HCT116 (cell line): ENCODE measurements at regions not wholly inside any gene's neighbourhood (a gene's known extent, or its start where the extent isn't known, plus 50 kb on each side); places are given as distances from the start of the nearest gene placed in this dataset.

Experiments used
- CBX3 ChIP-seq: IDR thresholded peaks from 2 replicates; pipeline ENCODE4 v1.6.1; 2012; ENCODE audit warnings: low read depth
- CTCF ChIP-seq, 3 experiments: fragments of 200-600 bp in 1 of 3; sonication (generic) in 1 of 3; IDR thresholded peaks in 2 of 3; conservative IDR thresholded peaks in 1 of 3; 2 replicates each; pipeline ENCODE4 v1.5.1; 2012 to 2017; ENCODE audit warnings: low read depth in 2 of 3, low read length in 2 of 3, antibody characterized with exemption in 1 of 3, borderline replicate concordance in 1 of 3, control low read depth in 1 of 3, mild to moderate bottlenecking in 1 of 3, mixed read lengths in 1 of 3, mixed run types in 1 of 3, moderate library complexity in 1 of 3; ENCODE audit not compliant: insufficient read depth in 1 of 3
- EZH2 ChIP-seq: fragments of 200-600 bp; sonication (generic); IDR thresholded peaks from 2 replicates; pipeline ENCODE4 v1.6.1; 2017; ENCODE audit warnings: antibody characterized with exemption, mixed run types
- EZH2phosphoT487 ChIP-seq: fragments of 200-600 bp; IDR thresholded peaks from 2 replicates; pipeline ENCODE4 v1.6.1; 2018; ENCODE audit warnings: antibody characterized with exemption, borderline replicate concordance
- POLR2A ChIP-seq: IDR thresholded peaks from 2 replicates; pipeline ENCODE4 v1.7.0; 2011; ENCODE audit warnings: borderline replicate concordance; ENCODE audit not compliant: insufficient read depth, insufficient read length; ENCODE audit errors: extremely low read depth
- POLR2AphosphoS5 ChIP-seq: IDR thresholded peaks from 2 replicates; pipeline ENCODE4 v1.6.1; 2011; ENCODE audit warnings: mild to moderate bottlenecking, low read depth, low read length, moderate library complexity
- SP1 ChIP-seq: IDR thresholded peaks from 2 replicates; pipeline ENCODE4 v1.6.1; 2012; ENCODE audit warnings: low read depth

GRCh38 chr2:215487002-215487372 lies 51.1 kb upstream of the FN1 start:
- TF ChIP-seq POLR2A (no peak), POLR2AphosphoS5 (no peak), EZH2phosphoT487 (no peak), CTCF (IDR thresholded peaks at IDR 0.05 in 2 of 3, conservative IDR thresholded peaks at IDR 0.05 in 1 of 3; ENCODE audit: borderline replicate concordance in 1 of 3, insufficient read depth in 1 of 3, low read depth in 2 of 3, low read length in 2 of 3) (no peak), EZH2 (no peak), CBX3 (no peak), SP1 (no peak)
